ENCODE measurements at regions not wholly inside any gene's neighbourhood (a gene's known extent, or its start where the extent isn't known, plus 50 kb on each side); places are given as distances from the start of the nearest gene placed in this dataset.

- TF ChIP-seq POLR2A (IDR thresholded peaks at IDR 0.05) (no peak), EP300 (IDR thresholded peaks at IDR 0.05) (peak; percentile 28 to 75 (median 59))
- TF ChIP-seq, protein P1, sequence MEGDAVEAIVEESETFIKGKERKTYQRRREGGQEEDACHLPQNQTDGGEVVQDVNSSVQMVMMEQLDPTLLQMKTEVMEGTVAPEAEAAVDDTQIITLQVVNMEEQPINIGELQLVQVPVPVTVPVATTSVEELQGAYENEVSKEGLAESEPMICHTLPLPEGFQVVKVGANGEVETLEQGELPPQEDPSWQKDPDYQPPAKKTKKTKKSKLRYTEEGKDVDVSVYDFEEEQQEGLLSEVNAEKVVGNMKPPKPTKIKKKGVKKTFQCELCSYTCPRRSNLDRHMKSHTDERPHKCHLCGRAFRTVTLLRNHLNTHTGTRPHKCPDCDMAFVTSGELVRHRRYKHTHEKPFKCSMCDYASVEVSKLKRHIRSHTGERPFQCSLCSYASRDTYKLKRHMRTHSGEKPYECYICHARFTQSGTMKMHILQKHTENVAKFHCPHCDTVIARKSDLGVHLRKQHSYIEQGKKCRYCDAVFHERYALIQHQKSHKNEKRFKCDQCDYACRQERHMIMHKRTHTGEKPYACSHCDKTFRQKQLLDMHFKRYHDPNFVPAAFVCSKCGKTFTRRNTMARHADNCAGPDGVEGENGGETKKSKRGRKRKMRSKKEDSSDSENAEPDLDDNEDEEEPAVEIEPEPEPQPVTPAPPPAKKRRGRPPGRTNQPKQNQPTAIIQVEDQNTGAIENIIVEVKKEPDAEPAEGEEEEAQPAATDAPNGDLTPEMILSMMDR (IDR thresholded peaks at IDR 0.05) = no peak
These were observed 473.9 kb upstream of the COX7C start for GRCh38 chr5:86143837-86144236.
